K562 (cell line): ENCODE measurements at regions not wholly inside any gene's neighbourhood (a gene's known extent, or its start where the extent isn't known, plus 50 kb on each side); places are given as distances from the start of the nearest gene placed in this dataset.

Experiments
- ATAC-seq: fragments of 200-7000 bp; cut with Tn5 transposase; 3 replicates; pipeline ENCODE4 v1.9.1; 2020; ENCODE audit warnings: moderate library complexity
- BruUV-seq: library from RNA; stranded (reverse); fragments of 400-500 nt; replicated peaks from 2 replicates; lab custom pipeline; 2021; lab: Mats Ljungman, UMichigan
- CTCF ChIA-PET: fragments of 300-600 bp; formaldehyde crosslinking; extraction: SDS; loops from one replicate; lab custom pipeline; 2021; ENCODE audit warnings: low intra/inter-chr PET ratio; lab: Yijun Ruan, JAX
- POLR2A ChIA-PET: fragments of 300-600, 350-650 bp; sonication (Branson Sonifier 250); formaldehyde crosslinking; extraction: SDS; loops from one replicate; lab custom pipeline; 2021; ENCODE audit warnings: antibody characterized with exemption, inconsistent platforms; lab: Yijun Ruan, JAX
- DNase-seq, 4 experiments: peaks; one replicate each; pipeline versions ENCODE4 v3.0.0 to v3.0.0-alpha.2; 2011 to 2018; ENCODE audit warnings: low spot score in 3 of 4, mixed read lengths in 3 of 4; ENCODE audit errors: extremely low read depth in 1 of 4
- FAIRE-seq: peaks from 2 replicates; lab custom pipeline; 2011; peaks lifted over from hg19 to GRCh38; lab: Jason Lieb, UNC
- H2AFZ ChIP-seq: 2 replicates; pipeline ENCODE4 v1.6.0; 2011; ENCODE audit warnings: low read depth, low read length, control low read depth, inconsistent platforms
- H3K27ac ChIP-seq: fragments of 200-600 bp; 3 replicates; pipeline ENCODE4 v1.8.0; 2011; ENCODE audit warnings: low read depth, mild to moderate bottlenecking, control low read depth, inconsistent platforms, low read length, moderate library complexity, mixed read lengths; ENCODE audit errors: extremely low read depth
- H3K27me3 ChIP-seq, 2 experiments: fragments of 300-600 bp in 1 of 2; 2 replicates in 1 of 2; 3 replicates in 1 of 2; pipeline versions ENCODE4 v1.6.0 to v1.8.0; 2011; ENCODE audit warnings: inconsistent platforms in 2 of 2, low read length in 2 of 2, mild to moderate bottlenecking in 1 of 2, mixed read lengths in 1 of 2, moderate library complexity in 1 of 2; ENCODE audit not compliant: control insufficient read depth in 2 of 2, insufficient read depth in 2 of 2
- H3K36me3 ChIP-seq: fragments of 300-600 bp; 3 replicates; pipeline ENCODE4 v1.8.0; 2011; ENCODE audit warnings: mild to moderate bottlenecking, low read length, inconsistent platforms; ENCODE audit not compliant: control insufficient read depth, insufficient read depth
- H3K4me1 ChIP-seq, 2 experiments: fragments of 200-600 bp in 1 of 2; replicated peaks in 1 of 2; 2 replicates in 1 of 2; 3 replicates in 1 of 2; pipeline versions ENCODE4 v1.5.1 to v1.8.0; 2011; ENCODE audit warnings: inconsistent platforms in 2 of 2, low read length in 2 of 2, mild to moderate bottlenecking in 1 of 2, mixed read lengths in 1 of 2, moderate library complexity in 1 of 2; ENCODE audit not compliant: control insufficient read depth in 2 of 2, insufficient read depth in 2 of 2
- H3K4me2 ChIP-seq: 2 replicates; pipeline ENCODE4 v1.6.1; 2011; ENCODE audit warnings: low read length, control low read depth, inconsistent platforms, mixed read lengths; ENCODE audit not compliant: insufficient read depth
- H3K4me3 ChIP-seq: fragments of 200-600 bp; sonication (generic), shearing (Covaris generic); 2 replicates; pipeline ENCODE4 v1.5.1; 2016; ENCODE audit warnings: control low read depth, inconsistent platforms
- H3K79me2 ChIP-seq: fragments of 200-600 bp; 3 replicates; pipeline ENCODE4 v1.8.0; 2011; ENCODE audit warnings: low read length, inconsistent platforms; ENCODE audit not compliant: control insufficient read depth, insufficient read depth
- H3K9ac ChIP-seq, 2 experiments: 2 replicates each; pipeline versions ENCODE4 v1.6.0 to v1.6.1; 2011; ENCODE audit warnings: low read depth in 2 of 2, low read length in 2 of 2, control low read depth in 1 of 2, inconsistent platforms in 1 of 2, mild to moderate bottlenecking in 1 of 2, mixed read lengths in 1 of 2; ENCODE audit not compliant: insufficient read depth in 1 of 2
- H3K9me1 ChIP-seq: one replicate; pipeline ENCODE4 v1.6.0; 2011; ENCODE audit warnings: inconsistent platforms, mild to moderate bottlenecking, low read length, moderate library complexity; ENCODE audit not compliant: control insufficient read depth, insufficient read depth
- H3K9me3 ChIP-seq: replicated peaks from 2 replicates; pipeline ENCODE4 v1.5.1; 2011; ENCODE audit warnings: low read depth, low read length, inconsistent platforms; ENCODE audit not compliant: control insufficient read depth, insufficient read depth
- H4K20me1 ChIP-seq: replicated peaks from 2 replicates; pipeline ENCODE4 v1.6.1; 2011; ENCODE audit warnings: low read length, inconsistent platforms, mixed read lengths; ENCODE audit not compliant: control insufficient read depth, insufficient read depth
- BMI1 ChIP-seq: fragments of 150-350 bp; IDR thresholded peaks from 2 replicates; pipeline ENCODE4 v1.6.1; 2014; ENCODE audit warnings: low read length
- LEF1 ChIP-seq: fragments of 450-650 bp; IDR thresholded peaks from 2 replicates; pipeline ENCODE4 v1.6.1; 2016; ENCODE audit warnings: mild to moderate bottlenecking
- MEIS2 ChIP-seq: fragments of 450-650 bp; IDR thresholded peaks from 2 replicates; pipeline ENCODE4 v1.6.1; 2014; ENCODE audit warnings: mild to moderate bottlenecking; ENCODE audit not compliant: partially characterized antibody
- NFE2L1 ChIP-seq: fragments of 450-650 bp; IDR thresholded peaks from 2 replicates; pipeline ENCODE4 v1.6.1; 2016; ENCODE audit warnings: missing genetic modification characterization, low read depth, mild to moderate bottlenecking, missing compliant biosample characterization, moderate library complexity, borderline replicate concordance
- NR2F6 ChIP-seq: fragments of 450-650 bp; formaldehyde crosslinking; IDR thresholded peaks from 2 replicates; pipeline ENCODE4 v1.4.0; 2020; ENCODE audit warnings: mild to moderate bottlenecking
- PBX2 ChIP-seq, 2 experiments: IDR thresholded peaks in 1 of 2; conservative IDR thresholded peaks in 1 of 2; 2 replicates each; pipeline ENCODE4 v1.6.1; 2016; ENCODE audit warnings: low read depth in 2 of 2, mild to moderate bottlenecking in 1 of 2, missing compliant biosample characterization in 1 of 2, missing genetic modification characterization in 1 of 2, moderate library complexity in 1 of 2
- POLR3G ChIP-seq: IDR thresholded peaks from 2 replicates; pipeline ENCODE4 v1.6.1; 2011; ENCODE audit not compliant: insufficient read length, insufficient replicate concordance; ENCODE audit errors: extremely low read depth
- PRPF4 ChIP-seq: fragments of 200-400 bp; formaldehyde crosslinking; IDR thresholded peaks from one replicate; pipeline ENCODE4 v1.6.1; 2017; ENCODE audit warnings: low read length, low read depth, mild to moderate bottlenecking; ENCODE audit not compliant: insufficient read depth, poor library complexity, severe bottlenecking
- RAD51 ChIP-seq: fragments of 450-650 bp; IDR thresholded peaks from 2 replicates; pipeline ENCODE4 v1.7.1; 2016; ENCODE audit warnings: low read depth, mild to moderate bottlenecking, borderline replicate concordance
- RB1 ChIP-seq: fragments of 450-650 bp; IDR thresholded peaks from 2 replicates; pipeline ENCODE4 v1.6.1; 2017; ENCODE audit warnings: low read depth, mild to moderate bottlenecking
- SMAD3 ChIP-seq: fragments of 450-650 bp; formaldehyde crosslinking; conservative IDR thresholded peaks from 2 replicates; pipeline ENCODE4 v1.4.0; 2020; ENCODE audit warnings: mild to moderate bottlenecking
- TAF15 ChIP-seq: fragments of 200-400 bp; formaldehyde crosslinking; IDR thresholded peaks from 2 replicates; pipeline ENCODE4 v1.6.1; 2017; ENCODE audit warnings: mild to moderate bottlenecking, low read depth, low read length, moderate library complexity
- XRCC4 ChIP-seq: IDR thresholded peaks from one replicate; pipeline ENCODE4 v1.6.1; 2011; ENCODE audit not compliant: insufficient read depth, insufficient read length; ENCODE audit errors: extremely low read depth
- ZBTB33 ChIP-seq: sonication (generic); formaldehyde crosslinking; IDR thresholded peaks from 2 replicates; pipeline ENCODE4 v1.8.1; 2023; ENCODE audit warnings: mild to moderate bottlenecking, missing genetic modification reagents
- ZFP36 ChIP-seq: fragments of 150-350 bp; IDR thresholded peaks from 2 replicates; pipeline ENCODE4 v1.6.1; 2018; ENCODE audit warnings: low read length, low read depth; ENCODE audit not compliant: partially characterized antibody
- ZNF23 ChIP-seq: fragments of 250-450 bp; sonication (Bioruptor Pico); IDR thresholded peaks from 2 replicates; pipeline ENCODE4 v1.4.0; 2020; ENCODE audit warnings: mild to moderate bottlenecking
- ZNF696 ChIP-seq: fragments of 250-450 bp; sonication (Bioruptor Pico); conservative IDR thresholded peaks from 2 replicates; pipeline ENCODE4 v1.4.0; 2020; ENCODE audit warnings: mild to moderate bottlenecking, moderate library complexity
- ZNF764 ChIP-seq: fragments of 250-450 bp; sonication (Bioruptor Pico); IDR thresholded peaks from 2 replicates; pipeline ENCODE4 v1.4.0; 2020; ENCODE audit warnings: low read depth, mild to moderate bottlenecking, moderate library complexity
- WGBS: fragments of 100-300 bp; shearing (Covaris generic); methylation state at CpG from one replicate; pipeline ENCODE4 v1.1.6; 2016; ENCODE audit warnings: low coverage, mixed read lengths; ENCODE audit not compliant: insufficient coverage; ENCODE audit errors: missing lambda C conversion rate; 5-methylcytosine and 5-hydroxymethylcytosine counted together
- in situ Hi-C: fragments of 300-500 bp; cut with MboI; formaldehyde crosslinking; loops from 4 replicates; pipeline ENCODE4 v1.15.0; 2018; ENCODE audit warnings: inconsistent platforms, mixed read lengths
- intact Hi-C: fragments of 100-400 bp; cut with micrococcal nuclease; formaldehyde crosslinking; loops from 2 replicates; pipeline ENCODE4 v1.14.2; 2022

GRCh38 chr3:107213044-107213669 lies 164.1 kb upstream of the CCDC54 start:
- no peaks in the 10 kb centered on the region for H3K79me2 ChIP-seq
- CTCF ChIA-PET, result no interaction called here
- TF ChIP-seq XRCC4 (no peak), LEF1 (no peak), MEIS2 (no peak), RB1 (no peak), NR2F6 (CRISPR knock-in tag) (no peak), RAD51 (no peak), ZNF23 (CRISPR knock-in tag) (no peak), PBX2 (CRISPR knock-in tag; IDR thresholded peaks at IDR 0.05; ENCODE audit: low read depth) (no peak), PBX2 (tag; conservative IDR thresholded peaks at IDR 0.05; ENCODE audit: low read depth) (no peak), TAF15 (no peak), POLR3G (no peak), NFE2L1 (tag) (no peak), SMAD3 (CRISPR knock-in tag) (no peak), BMI1 (no peak), ZFP36 (no peak), ZNF696 (CRISPR knock-in tag) (no peak), PRPF4 (no peak), ZNF764 (no peak), ZBTB33 (CRISPR knock-in tag) (no peak)
- TF ChIP-seq, all 486 proteins: peak for 0
- DNase-seq (no peak), ATAC-seq (no peak), FAIRE-seq (no peak)
- Histone ChIP-seq H3K4me3 (no peak overlapping the region), H3K4me1 (no peaks in the 10 kb centered on the region), H3K27ac (no peak overlapping the region), H4K20me1 (no peaks in the 10 kb centered on the region), H3K9me3 (no peaks in the 10 kb centered on the region; the same call in 1 of the 2 replicates), H3K4me2 (no peak overlapping the region), H3K9ac (no peak overlapping the region), H2AFZ (no peak overlapping the region), H3K36me3 (no peaks in the 10 kb centered on the region), H3K27me3 (no peaks in the 10 kb centered on the region), H3K9me1 (no peaks in the 10 kb centered on the region)
- intact Hi-C loops (no loop called here), in situ Hi-C loops (no loop called here)
- POLR2A ChIA-PET, result no interaction called here
- no TSS peak for BruUV-seq
- 0% methylated on average over 6 of the region's 6 CpGs for WGBS
